Ovary (tissue), 3 donors: ENCODE measurements at regions not wholly inside any gene's neighbourhood (a gene's known extent, or its start where the extent isn't known, plus 50 kb on each side); places are given as distances from the start of the nearest gene placed in this dataset.

ENCODE experiments used
- POLR2A ChIP-seq: fragments of 450-650 bp; IDR thresholded peaks from one replicate; pipeline ENCODE4 v1.6.1; 2017; ENCODE audit warnings: antibody characterized with exemption, mild to moderate bottlenecking, moderate library complexity
- TF ChIP-seq, protein P1 (sequence below), 3 donors: fragments of 450-650 bp in 2 of 3; fragments of 200-600 bp in 1 of 3; IDR thresholded peaks; one replicate each; pipeline versions ENCODE4 v1.5.1 to v1.8.0; 2016 to 2022; ENCODE audit warnings: antibody characterized with exemption in 3 of 3, mild to moderate bottlenecking in 1 of 3
- donor health status: DM: no; HTN: no; CAD: no.

DNA sequence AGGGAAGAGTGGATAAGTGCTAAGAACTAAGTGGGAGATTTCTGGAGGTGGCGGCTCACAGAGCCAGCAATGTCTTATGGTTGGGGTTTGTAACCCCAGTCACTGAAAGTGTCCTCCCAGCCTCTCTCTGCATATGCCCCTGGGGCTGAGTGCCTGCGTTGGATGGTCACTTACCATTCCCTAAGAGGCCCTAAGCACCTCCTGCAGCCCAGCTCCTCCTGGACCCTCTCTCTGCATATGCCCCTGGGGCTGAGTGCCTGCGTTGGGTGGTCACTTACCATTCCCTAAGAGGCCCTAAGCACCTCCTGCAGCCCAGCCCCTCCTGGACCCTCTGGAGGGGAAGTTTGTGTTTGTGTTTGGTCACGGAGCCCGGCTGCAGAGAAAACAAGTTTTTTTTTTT is 425.8 kb downstream of the TMEM121 start:
- TF ChIP-seq POLR2A = no peak
- TF ChIP-seq, protein P1, sequence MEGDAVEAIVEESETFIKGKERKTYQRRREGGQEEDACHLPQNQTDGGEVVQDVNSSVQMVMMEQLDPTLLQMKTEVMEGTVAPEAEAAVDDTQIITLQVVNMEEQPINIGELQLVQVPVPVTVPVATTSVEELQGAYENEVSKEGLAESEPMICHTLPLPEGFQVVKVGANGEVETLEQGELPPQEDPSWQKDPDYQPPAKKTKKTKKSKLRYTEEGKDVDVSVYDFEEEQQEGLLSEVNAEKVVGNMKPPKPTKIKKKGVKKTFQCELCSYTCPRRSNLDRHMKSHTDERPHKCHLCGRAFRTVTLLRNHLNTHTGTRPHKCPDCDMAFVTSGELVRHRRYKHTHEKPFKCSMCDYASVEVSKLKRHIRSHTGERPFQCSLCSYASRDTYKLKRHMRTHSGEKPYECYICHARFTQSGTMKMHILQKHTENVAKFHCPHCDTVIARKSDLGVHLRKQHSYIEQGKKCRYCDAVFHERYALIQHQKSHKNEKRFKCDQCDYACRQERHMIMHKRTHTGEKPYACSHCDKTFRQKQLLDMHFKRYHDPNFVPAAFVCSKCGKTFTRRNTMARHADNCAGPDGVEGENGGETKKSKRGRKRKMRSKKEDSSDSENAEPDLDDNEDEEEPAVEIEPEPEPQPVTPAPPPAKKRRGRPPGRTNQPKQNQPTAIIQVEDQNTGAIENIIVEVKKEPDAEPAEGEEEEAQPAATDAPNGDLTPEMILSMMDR (IDR thresholded peaks at IDR 0.05) = no peak
